ENCODE measurements at regions not wholly inside any gene's neighbourhood (a gene's known extent, or its start where the extent isn't known, plus 50 kb on each side); places are given as distances from the start of the nearest gene placed in this dataset.

- WGBS (ENCODE audit: low lambda C conversion rate) = 0% methylated on average over 1 of the region's 1 CpG
- H3K4me2 ChIP-seq (ENCODE audit: low read depth, low read length) = no peak overlapping the region
- TF ChIP-seq ELK4 (CRISPR knock-in tag; IDR thresholded peaks at IDR 0.05; ENCODE audit: borderline replicate concordance) (no peak), ATM (IDR thresholded peaks at IDR 0.05; ENCODE audit: borderline replicate concordance) (no peak), ZNF576 (CRISPR knock-in tag; IDR thresholded peaks at IDR 0.05) (no peak), ZFP36 (IDR thresholded peaks at IDR 0.05; ENCODE audit: borderline replicate concordance, low read depth, low read length, partially characterized antibody) (no peak), DNMT3B (CRISPR knock-in tag; conservative IDR thresholded peaks at IDR 0.05) (no peak), ZEB1 (IDR thresholded peaks at IDR 0.05; ENCODE audit: insufficient replicate concordance, low read depth) (no peak)
- TF ChIP-seq, protein P1, sequence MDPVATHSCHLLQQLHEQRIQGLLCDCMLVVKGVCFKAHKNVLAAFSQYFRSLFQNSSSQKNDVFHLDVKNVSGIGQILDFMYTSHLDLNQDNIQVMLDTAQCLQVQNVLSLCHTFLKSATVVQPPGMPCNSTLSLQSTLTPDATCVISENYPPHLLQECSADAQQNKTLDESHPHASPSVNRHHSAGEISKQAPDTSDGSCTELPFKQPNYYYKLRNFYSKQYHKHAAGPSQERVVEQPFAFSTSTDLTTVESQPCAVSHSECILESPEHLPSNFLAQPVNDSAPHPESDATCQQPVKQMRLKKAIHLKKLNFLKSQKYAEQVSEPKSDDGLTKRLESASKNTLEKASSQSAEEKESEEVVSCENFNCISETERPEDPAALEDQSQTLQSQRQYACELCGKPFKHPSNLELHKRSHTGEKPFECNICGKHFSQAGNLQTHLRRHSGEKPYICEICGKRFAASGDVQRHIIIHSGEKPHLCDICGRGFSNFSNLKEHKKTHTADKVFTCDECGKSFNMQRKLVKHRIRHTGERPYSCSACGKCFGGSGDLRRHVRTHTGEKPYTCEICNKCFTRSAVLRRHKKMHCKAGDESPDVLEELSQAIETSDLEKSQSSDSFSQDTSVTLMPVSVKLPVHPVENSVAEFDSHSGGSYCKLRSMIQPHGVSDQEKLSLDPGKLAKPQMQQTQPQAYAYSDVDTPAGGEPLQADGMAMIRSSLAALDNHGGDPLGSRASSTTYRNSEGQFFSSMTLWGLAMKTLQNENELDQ (CRISPR knock-in tag; IDR thresholded peaks at IDR 0.05; ENCODE audit: borderline replicate concordance) = no peak
- ATAC-seq = no peak
- H3K9me3 ChIP-seq (ENCODE audit: low read length) = no peaks in the 10 kb centered on the region
- no peak for FAIRE-seq
- intact Hi-C loops (cut with micrococcal nuclease; ENCODE audit: unreplicated experiment) (no loop called here), in situ Hi-C loops (cut with HindIII; ENCODE audit: extremely low pct_ligation_motif_present, low pct_unique_long_range_greater_than_20kb) (no loop called here)
- no peaks in the 10 kb centered on the region for H3K4me1 ChIP-seq (ENCODE audit: insufficient read depth, low read length)
- peaks cover 0 to 6% of the 10 kb centered on the region in 2 experiments; a peak in 2 of 5 replicates for H3K27me3 ChIP-seq (ENCODE audit: control insufficient read depth in 1 of 2, insufficient read depth in 2 of 2, low read length in 2 of 2)
- ChIA-PET POLR2A (no interaction called here), CTCF (ENCODE audit: low intra/inter-chr PET ratio, low total read pairs) (no interaction called here)
- H3K27ac ChIP-seq (ENCODE audit: extremely low read length, insufficient read depth, low read length) = no peak overlapping the region
- H3K36me3 ChIP-seq (replicated peaks in 1 of 2; ENCODE audit: control insufficient read depth in 1 of 2, insufficient read depth in 2 of 2, low read length in 2 of 2) = no peaks in the 10 kb centered on the region
- no peak overlapping the region for H3K9ac ChIP-seq (ENCODE audit: insufficient read depth, low read depth, low read length)
- H2AFZ ChIP-seq (ENCODE audit: low read length) = no peak overlapping the region
- H4K20me1 ChIP-seq (ENCODE audit: insufficient read depth, low read length) = no peaks in the 10 kb centered on the region
- H3K79me2 ChIP-seq (ENCODE audit: insufficient read depth, low read length) = no peaks in the 10 kb centered on the region
- H3K4me3 ChIP-seq (replicated peaks in 1 of 3; ENCODE audit: insufficient read depth in 1 of 3, low read depth in 2 of 3, low read length in 3 of 3) = no peak overlapping the region
- no peak for DNase-seq (ENCODE audit: low spot score)
- no TSS peak for BruUV-seq (replicated peaks)
Measured at GRCh38 chr5:171714851-171715250, 70.8 kb upstream of the SMIM23 start.

Data from HepG2 (cell line).